ENCODE measurements at regions not wholly inside any gene's neighbourhood (a gene's known extent, or its start where the extent isn't known, plus 50 kb on each side); places are given as distances from the start of the nearest gene placed in this dataset.

- intact Hi-C loops (cut with micrococcal nuclease; ENCODE audit: unreplicated experiment) = loop anchor here (10.0 kb wide), 1 partner anchor 166 kb away; no protein-coding TSS in a partner anchor
- no peak for DNase-seq
- no peaks in the 10 kb centered on the region for H3K4me1 ChIP-seq
- H3K4me3 Mint-ChIP-seq (ENCODE audit: unreplicated experiment) = no peak overlapping the region
- H3K27me3 ChIP-seq (replicated peaks; ENCODE audit: control insufficient read depth, insufficient read depth, low read length) = no peaks in the 10 kb centered on the region
- POLR2A ChIA-PET = no interaction called here
- no peak for TF ChIP-seq CTCF (IDR thresholded peaks at IDR 0.05; ENCODE audit: insufficient read depth in 1 of 2, low read depth in 1 of 2, low read length in 1 of 2, severe bottlenecking in 1 of 2, unreplicated experiment in 1 of 2)
- no TSS peak for BruUV-seq (replicated peaks)
- no peak overlapping the region for H3K4me3 ChIP-seq (ENCODE audit: low read depth, low read length)
- H3K36me3 ChIP-seq (ENCODE audit: control insufficient read depth, insufficient read depth, low read length) = no peaks in the 10 kb centered on the region
- no peaks in the 10 kb centered on the region for H3K4me1 Mint-ChIP-seq (ENCODE audit: low read depth, unreplicated experiment)
- peaks cover 2% of the 10 kb centered on the region for H3K27me3 Mint-ChIP-seq (ENCODE audit: insufficient read depth, unreplicated experiment)
- H3K9me3 Mint-ChIP-seq (ENCODE audit: unreplicated experiment) = no peaks in the 10 kb centered on the region
- CTCF ChIA-PET = no interaction called here
- no peaks in the 10 kb centered on the region for H3K9me3 ChIP-seq
- no peaks in the 10 kb centered on the region for H3K36me3 Mint-ChIP-seq (ENCODE audit: insufficient read depth, unreplicated experiment)
- H3K27ac Mint-ChIP-seq (ENCODE audit: unreplicated experiment) = no peak overlapping the region
These were observed 177.1 kb upstream of the LCORL start for GRCh38 chr4:18198653-18199052.

GRCh38 chr4:18197467-18197866, 175.9 kb upstream of the LCORL start:
- H3K36me3 ChIP-seq (ENCODE audit: control insufficient read depth, insufficient read depth, low read length) = no peaks in the 10 kb centered on the region
- peaks cover 2% of the 10 kb centered on the region for H3K27me3 Mint-ChIP-seq (ENCODE audit: insufficient read depth, unreplicated experiment)
- no peaks in the 10 kb centered on the region for H3K9me3 ChIP-seq
- CTCF ChIA-PET = no interaction called here
- no peaks in the 10 kb centered on the region for H3K36me3 Mint-ChIP-seq (ENCODE audit: insufficient read depth, unreplicated experiment)
- no peak overlapping the region for H3K4me3 Mint-ChIP-seq (ENCODE audit: unreplicated experiment)
- TF ChIP-seq CTCF (IDR thresholded peaks at IDR 0.05; ENCODE audit: insufficient read depth in 1 of 2, low read depth in 1 of 2, low read length in 1 of 2, severe bottlenecking in 1 of 2, unreplicated experiment in 1 of 2) = no peak
- DNase-seq = no peak
- no peaks in the 10 kb centered on the region for H3K4me1 ChIP-seq
- no peaks in the 10 kb centered on the region for H3K4me1 Mint-ChIP-seq (ENCODE audit: low read depth, unreplicated experiment)
- POLR2A ChIA-PET = no interaction called here
- H3K4me3 ChIP-seq (ENCODE audit: low read depth, low read length) = no peak overlapping the region
- H3K27ac Mint-ChIP-seq (ENCODE audit: unreplicated experiment) = no peak overlapping the region
- H3K9me3 Mint-ChIP-seq (ENCODE audit: unreplicated experiment) = no peaks in the 10 kb centered on the region
- intact Hi-C loops (cut with micrococcal nuclease; ENCODE audit: unreplicated experiment) = loop anchor here (10.0 kb wide), 1 partner anchor 167 kb away; no protein-coding TSS in a partner anchor
- no TSS peak for BruUV-seq (replicated peaks)
- H3K27me3 ChIP-seq (replicated peaks; ENCODE audit: control insufficient read depth, insufficient read depth, low read length) = no peaks in the 10 kb centered on the region

- Mint-ChIP-seq H3K4me1 (ENCODE audit: low read depth, unreplicated experiment) (no peaks in the 10 kb centered on the region), H3K27ac (ENCODE audit: unreplicated experiment) (no peak overlapping the region), H3K4me3 (ENCODE audit: unreplicated experiment) (no peak overlapping the region), H3K9me3 (ENCODE audit: unreplicated experiment) (no peaks in the 10 kb centered on the region), H3K36me3 (ENCODE audit: insufficient read depth, unreplicated experiment) (no peaks in the 10 kb centered on the region), H3K27me3 (ENCODE audit: insufficient read depth, unreplicated experiment) (peaks cover 2% of the 10 kb centered on the region)
- no TSS peak for BruUV-seq (replicated peaks)
- no peaks in the 10 kb centered on the region for H3K4me1 ChIP-seq
- POLR2A ChIA-PET = no interaction called here
- no peak for TF ChIP-seq CTCF (IDR thresholded peaks at IDR 0.05; ENCODE audit: insufficient read depth in 1 of 2, low read depth in 1 of 2, low read length in 1 of 2, severe bottlenecking in 1 of 2, unreplicated experiment in 1 of 2)
- intact Hi-C loops (cut with micrococcal nuclease; ENCODE audit: unreplicated experiment) = loop anchor here (10.0 kb wide), 1 partner anchor 171 kb away; no protein-coding TSS in a partner anchor
- no peaks in the 10 kb centered on the region for H3K27me3 ChIP-seq (replicated peaks; ENCODE audit: control insufficient read depth, insufficient read depth, low read length)
- CTCF ChIA-PET = no interaction called here
- no peaks in the 10 kb centered on the region for H3K36me3 ChIP-seq (ENCODE audit: control insufficient read depth, insufficient read depth, low read length)
- H3K9me3 ChIP-seq = no peaks in the 10 kb centered on the region
- DNase-seq = no peak
- H3K4me3 ChIP-seq (ENCODE audit: low read depth, low read length) = no peak overlapping the region
These were observed 172.7 kb upstream of the LCORL start for GRCh38 chr4:18194278-18194677.

Data from Caco-2 (cell line).